Fibroblast of skin of left quadriceps (primary cell): ENCODE measurements at regions not wholly inside any gene's neighbourhood (a gene's known extent, or its start where the extent isn't known, plus 50 kb on each side); places are given as distances from the start of the nearest gene placed in this dataset.
A peak's percentile ranks its signal among the peaks of the same experiment; 100 is the strongest.

Experiments
- DNase-seq, 2 experiments: peaks; one replicate each; pipeline ENCODE4 v3.0.0-alpha.2; 2013; ENCODE audit warnings: low read depth in 2 of 2

- DNase-seq, result no peak
Measured at GRCh38 chr1:60598041-60598910, 484.1 kb upstream of the NFIA start.

DNA sequence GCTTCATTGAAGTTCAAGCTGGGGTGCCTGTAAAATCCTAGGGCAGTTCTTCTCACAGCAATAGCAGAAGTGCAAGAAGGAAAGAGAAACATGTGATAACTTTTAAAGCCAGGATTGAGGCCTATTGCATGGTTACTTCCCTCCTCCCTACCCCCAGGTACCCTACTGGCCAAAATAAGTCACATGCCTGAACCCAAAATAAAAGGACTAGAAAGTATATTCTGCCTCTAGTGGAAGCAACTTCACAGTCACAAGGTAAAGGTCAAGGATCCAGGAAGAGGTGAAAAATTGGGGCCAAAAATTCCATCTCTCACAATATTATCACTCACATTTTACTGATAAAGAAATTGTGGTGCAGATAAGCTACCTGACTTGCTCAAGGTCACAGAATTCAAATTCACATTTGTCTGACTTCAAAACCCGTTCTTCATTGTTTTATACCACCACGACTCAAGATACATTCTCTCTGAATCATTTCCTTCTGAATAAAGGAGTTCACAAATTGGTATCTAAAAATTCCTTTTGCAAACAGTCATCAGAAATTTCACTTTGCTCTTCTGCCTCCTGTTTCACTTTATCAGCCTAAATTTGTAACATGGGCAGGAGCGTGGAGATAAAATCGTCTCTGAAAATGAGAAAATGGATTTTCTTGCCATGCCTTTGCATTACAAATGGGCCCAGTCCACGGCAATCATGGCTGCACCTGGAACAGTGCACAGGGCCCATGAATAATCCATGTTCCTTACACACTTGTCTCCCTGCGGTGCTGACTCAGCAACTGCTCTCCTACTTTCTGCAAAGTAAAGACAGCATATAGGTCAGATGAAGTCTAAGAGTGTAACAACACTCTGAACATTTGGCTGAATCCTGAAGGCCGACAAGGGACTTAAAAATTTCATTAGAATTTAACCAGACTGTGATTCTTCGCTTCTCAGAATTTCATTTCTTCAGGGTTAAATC lies 485.3 kb upstream of the NFIA start:
- no peak for DNase-seq

DNA sequence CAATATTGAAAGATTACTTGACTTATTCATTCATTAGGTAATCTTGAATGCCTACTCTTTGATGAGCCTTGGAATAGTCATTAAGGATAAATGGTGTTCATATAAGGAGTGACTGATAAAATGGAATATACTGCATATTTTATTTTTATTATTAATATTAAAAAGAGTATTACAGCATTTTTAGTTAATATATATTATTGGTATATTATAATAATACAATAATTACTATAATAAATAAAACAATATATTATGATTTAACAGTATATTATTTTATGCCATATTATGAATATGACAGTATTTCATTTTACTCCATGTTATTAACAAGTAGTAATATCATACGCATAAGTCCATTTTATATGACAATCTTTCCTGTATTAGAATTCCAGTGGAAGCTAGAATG lies 490.8 kb upstream of the NFIA start:
- no peak for DNase-seq

DNA sequence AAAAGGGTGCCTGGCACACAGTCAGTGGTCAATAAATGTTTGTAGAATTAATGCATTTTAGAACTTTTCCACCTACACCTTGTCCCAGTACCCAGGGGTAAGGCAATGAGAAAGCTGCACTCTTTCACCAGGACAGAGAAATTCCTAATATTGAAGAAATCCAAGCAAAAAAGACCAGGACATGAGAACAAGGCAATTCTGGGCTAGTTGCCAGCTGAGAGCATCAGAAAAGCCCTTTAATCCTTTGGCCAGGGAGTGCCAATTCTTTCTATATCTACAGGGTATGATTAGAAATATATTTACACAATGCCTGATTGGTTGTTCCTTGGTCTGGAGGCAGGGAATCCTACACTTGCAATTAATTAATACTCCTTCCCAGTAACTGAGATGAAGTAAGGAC lies 492.4 kb upstream of the NFIA start:
- no peak for DNase-seq

DNA sequence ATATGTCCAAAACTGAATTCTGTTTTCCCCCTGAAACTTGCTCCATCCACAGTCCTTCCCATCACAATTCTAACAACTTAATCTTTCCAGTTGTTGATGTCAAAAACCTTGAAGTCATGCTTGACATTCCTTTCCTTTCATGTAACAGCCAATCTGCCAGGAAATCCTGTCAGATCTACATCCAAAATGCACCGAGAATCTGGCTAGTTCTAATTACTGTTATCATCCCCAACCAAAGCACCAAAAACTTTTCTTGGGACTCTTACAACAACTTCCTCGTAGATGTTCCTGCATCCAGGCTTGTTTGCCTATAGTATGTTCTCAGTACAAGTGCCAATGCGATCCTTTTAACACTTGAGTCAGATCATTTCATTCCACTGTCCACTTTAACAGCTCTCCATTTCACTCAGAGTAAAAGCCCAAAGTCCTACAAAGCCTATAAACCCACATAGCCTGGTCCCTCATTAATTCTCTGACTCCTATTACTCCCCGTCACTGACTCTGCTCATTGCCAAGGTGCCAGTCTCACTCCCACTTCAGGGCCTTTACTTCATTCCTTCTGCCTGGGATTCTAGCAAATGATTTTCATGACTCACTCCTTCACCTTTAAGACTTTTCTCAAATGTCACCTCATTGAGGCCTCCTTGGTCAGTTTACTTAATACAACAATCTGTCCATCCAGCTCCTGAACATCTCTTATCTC lies 493.2 kb upstream of the NFIA start:
- DNase-seq, result no peak

DNA sequence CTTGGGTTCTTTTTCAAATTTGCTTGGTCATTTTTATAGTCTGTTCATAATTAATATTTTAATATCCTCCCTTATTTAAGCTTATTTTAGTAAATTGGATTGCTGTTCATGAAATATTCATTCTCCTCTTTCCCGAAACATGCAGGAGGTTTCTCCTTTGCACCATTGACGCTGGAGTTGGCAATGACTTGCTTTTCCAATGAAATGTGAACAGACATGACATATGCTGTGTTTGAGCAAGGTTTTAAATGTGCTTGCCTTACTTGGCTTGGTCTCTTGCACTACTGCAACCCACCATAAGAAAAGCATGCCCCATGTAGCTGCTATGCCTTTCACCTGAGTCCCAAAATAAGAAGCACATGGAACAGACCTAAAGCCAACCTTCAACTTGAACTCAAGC lies 498.0 kb upstream of the NFIA start:
- no peak for DNase-seq

DNA sequence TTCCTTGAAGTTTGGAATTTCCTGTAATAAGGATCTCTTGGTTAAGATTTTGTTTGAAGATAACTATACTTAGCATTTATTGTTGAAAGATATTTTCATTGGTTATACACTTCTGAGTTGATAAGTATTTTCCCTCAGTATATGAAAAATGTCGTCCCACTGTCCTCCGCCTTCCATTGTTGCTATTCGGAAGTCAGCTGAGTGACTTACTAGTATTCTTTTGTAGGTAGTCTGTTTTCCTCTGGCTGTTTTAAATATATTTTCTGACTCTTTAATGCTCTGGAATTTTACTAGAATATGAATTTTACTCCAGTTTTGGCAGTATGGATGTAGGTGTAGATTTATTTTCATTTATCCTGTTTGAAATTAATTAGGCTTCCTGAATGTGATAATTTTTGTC lies 498.7 kb upstream of the NFIA start:
- DNase-seq, result no peak

- no peak for DNase-seq
Measured at GRCh38 chr1:60581455-60582220, 500.7 kb upstream of the NFIA start.

GRCh38 chr1:60577029-60577428 lies 503.5 kb upstream of the C1orf87 start:
- no peak for DNase-seq

DNA sequence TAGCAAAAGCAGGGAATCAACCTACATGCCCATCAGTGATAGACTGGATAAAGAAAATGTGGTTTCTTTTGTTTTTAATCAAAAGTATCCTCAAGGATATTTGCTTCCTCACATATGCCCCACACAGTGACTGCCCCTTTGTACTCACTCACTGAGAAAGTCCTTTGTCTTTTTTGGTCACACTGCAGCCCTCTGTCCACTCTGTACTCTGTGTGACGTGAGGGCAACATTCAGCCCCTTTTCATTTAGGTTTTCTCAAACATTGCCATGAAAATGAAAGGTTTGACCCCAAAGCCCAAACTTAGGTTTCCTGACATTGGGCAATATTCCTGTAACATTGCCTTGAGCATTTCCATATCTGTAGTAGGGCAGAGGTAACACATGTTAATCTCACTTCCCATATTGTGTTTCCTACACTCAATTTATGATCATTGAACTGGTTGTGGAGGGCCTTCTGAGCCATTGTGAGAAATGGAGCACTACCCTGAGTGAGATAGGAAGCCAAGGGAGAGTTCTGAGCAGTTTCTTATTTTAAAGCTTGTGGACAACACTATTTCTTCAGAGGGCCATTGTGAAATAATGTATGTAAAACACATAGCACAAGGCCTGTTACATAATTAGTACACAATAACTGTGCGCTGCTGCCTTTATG lies 501.9 kb upstream of the C1orf87 start:
- DNase-seq, result no peak

DNA sequence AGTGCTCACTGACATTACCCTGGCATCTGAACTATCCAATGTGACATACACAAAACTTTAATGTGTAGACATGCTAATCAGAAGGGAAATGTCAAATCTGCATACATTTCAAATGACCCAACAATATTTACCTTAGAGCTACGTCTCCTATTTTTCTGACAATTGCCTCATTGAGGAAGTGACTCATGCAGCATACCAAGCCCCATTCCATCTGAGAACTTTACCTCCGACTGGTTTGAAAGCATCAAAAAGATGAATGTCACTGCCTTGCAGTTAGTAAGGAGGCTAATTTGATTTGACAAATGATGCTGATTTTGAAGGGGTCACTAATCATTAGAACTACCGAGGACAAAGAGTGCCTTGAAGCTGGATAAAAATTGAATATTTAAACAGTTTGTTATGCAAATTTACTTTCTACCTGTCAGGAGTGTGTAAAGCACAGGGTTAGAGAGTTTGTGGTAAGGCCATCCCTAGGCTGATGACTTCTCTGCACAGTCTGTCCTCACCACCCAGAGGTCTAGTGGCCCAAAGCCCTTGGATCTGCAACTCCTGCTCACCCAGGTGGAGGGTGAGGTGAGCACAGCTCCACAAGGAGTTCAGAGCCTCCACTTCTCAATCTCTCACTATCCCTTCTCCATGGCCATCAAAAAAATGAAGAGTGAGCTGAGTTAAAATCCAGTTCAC lies 500.3 kb upstream of the C1orf87 start:
- DNase-seq, result peak; percentile 35 to 47

- DNase-seq, result no peak
Measured at GRCh38 chr1:60573121-60573520, 499.6 kb upstream of the C1orf87 start.

- DNase-seq, result no peak
Measured at GRCh38 chr1:60572378-60572777, 498.8 kb upstream of the C1orf87 start.

DNA sequence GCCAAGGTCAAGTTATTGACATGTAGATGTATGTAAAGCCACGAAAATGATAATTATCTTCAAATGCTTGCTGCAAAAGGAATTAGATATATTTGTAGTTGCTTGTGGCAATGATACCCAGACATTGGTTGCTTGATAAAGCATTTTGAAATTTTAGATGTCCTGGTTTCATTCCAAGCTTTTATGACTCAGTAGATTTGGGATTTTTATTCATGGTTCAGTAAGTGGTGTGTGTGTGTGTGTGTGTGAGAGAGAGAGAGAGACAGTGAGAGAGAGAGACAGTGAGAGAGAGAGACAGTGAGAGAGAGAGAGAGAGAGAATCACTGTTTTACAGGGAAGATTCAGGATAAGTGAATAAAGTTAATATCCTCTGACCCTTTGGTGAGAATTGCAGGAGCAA lies 498.2 kb upstream of the C1orf87 start:
- DNase-seq, result peak; percentile 35 to 36

- DNase-seq, result no peak
Measured at GRCh38 chr1:60569189-60569588, 495.6 kb upstream of the C1orf87 start.

DNA sequence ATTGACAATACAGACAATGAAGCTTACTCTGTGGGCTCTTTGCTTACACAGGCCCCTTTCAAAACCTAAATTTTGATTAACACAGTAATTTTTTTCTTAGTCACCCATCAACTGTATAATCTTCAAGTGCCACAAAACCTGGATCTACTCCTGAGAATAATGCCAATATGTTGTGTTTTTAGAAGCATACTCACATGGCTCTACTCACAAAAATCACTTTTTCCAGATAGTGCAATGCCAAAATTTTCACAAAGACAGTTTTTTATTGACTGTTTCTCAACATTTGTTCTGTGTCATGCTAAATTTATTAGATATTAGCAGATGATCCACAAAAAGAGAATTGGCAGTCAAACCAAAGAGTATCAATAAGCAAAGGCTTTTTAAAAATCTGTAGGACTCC lies 493.7 kb upstream of the C1orf87 start:
- no peak for DNase-seq

GRCh38 chr1:60564916-60565750 lies 491.6 kb upstream of the C1orf87 start:
- DNase-seq, result no peak

- DNase-seq, result no peak
Measured at GRCh38 chr1:60563777-60564535, 490.4 kb upstream of the C1orf87 start.

DNA sequence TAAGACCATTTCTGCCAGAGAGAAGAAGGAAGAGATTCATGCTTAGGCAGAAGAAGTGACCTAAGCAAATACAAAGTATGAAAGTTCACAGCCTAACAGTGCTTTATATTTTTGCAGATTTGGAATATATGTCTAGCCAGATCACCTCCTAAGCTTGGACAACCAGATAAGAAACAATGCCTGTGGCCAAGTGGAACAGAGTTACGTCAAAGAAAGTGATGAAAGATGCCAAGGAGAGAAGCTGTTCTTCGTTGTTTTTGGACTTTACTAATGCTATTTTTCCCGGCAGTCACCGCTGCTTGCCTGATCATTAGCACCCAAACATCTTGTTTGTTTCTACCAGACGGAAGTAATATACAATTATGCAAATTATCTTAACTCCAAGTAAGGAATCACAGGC lies 489.2 kb upstream of the C1orf87 start:
- DNase-seq, result no peak
